ENCODE measurements at regions not wholly inside any gene's neighbourhood (a gene's known extent, or its start where the extent isn't known, plus 50 kb on each side); places are given as distances from the start of the nearest gene placed in this dataset.

DNA sequence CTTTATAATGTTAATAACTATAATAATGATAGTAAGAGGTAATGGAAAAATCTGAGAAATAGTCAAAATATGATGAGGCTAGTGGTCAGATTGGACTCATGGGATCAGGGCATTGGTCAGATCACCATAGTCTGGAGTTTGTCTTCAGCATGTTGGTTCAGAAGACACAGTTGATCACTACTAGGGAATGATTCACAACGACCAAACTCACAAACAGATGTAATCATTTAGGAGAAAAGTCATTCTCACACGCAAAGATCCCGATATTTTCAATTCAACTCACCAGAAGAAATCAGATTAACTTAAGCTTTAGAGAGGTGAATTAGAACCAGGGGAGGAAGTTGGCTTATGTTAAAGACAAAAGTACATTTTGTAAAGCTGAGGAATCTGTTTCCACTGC is 131.8 kb downstream of the LURAP1L start:
- Histone ChIP-seq H3K27ac (ENCODE audit: low read depth, low read length) (no peak overlapping the region), H3K4me1 (ENCODE audit: control insufficient read depth, insufficient read depth, low read length) (no peaks in the 10 kb centered on the region), H3K36me3 (ENCODE audit: control insufficient read depth, insufficient read depth, low read length) (no peaks in the 10 kb centered on the region), H3K4me3 (ENCODE audit: low read length) (no peak overlapping the region), H3K9ac (ENCODE audit: low read length) (no peak overlapping the region), H3K27me3 (ENCODE audit: control insufficient read depth, insufficient read depth, low read length) (no peaks in the 10 kb centered on the region)

DNA sequence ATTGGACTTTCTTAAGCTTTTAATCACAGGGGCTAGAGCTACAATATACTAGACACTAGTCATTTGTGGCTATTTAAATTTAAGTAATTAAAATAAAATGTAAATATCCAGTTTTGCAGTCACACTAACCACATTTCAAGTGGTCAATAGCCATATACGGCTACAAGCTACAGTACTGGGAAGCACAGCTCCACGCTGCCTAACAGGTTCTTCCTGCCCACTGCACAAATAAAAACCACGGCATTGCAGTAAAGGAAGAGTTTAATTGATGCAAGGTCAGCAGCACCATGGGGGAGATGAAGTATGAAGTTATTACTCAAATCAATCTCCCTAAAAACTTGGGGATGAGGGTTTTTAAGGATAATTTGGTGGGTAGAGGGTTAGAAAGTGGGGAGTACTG is 134.1 kb downstream of the LURAP1L start:
- Histone ChIP-seq H3K27me3 (ENCODE audit: control insufficient read depth, insufficient read depth, low read length) (no peaks in the 10 kb centered on the region), H3K27ac (ENCODE audit: low read depth, low read length) (no peak overlapping the region), H3K9ac (ENCODE audit: low read length) (no peak overlapping the region), H3K36me3 (ENCODE audit: control insufficient read depth, insufficient read depth, low read length) (no peaks in the 10 kb centered on the region), H3K4me3 (ENCODE audit: low read length) (no peak overlapping the region), H3K4me1 (ENCODE audit: control insufficient read depth, insufficient read depth, low read length) (no peaks in the 10 kb centered on the region)

DNA sequence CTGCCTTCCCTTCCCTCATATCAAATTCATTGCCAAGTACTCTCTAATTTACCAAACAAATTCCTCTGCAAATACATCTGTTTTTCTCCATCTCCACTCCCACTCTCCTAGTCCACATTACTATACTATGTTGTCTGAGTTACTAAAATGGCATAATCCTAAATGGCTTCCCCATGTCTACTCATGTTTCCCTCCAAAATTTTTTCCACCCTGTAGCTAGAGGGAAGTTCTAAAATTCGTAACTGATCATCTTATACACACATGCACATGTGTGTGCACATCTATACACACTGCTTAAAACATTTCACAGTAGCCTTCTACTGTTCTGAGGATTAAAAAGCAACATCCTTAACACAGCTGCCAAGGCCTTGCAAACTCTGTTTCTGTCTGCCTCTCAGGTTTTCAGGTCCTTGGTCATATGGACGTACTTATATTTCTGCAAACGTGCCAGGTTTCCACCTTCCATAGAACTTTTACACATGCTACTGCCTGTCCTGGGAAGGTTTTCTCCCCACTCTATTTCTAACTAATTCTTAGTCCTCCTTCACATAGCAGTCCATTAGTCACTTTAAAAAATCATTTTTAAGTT is 140.6 kb downstream of the LURAP1L start:
- Histone ChIP-seq H3K9ac (ENCODE audit: low read length) (no peak overlapping the region), H3K36me3 (ENCODE audit: control insufficient read depth, insufficient read depth, low read length) (no peaks in the 10 kb centered on the region), H3K27me3 (ENCODE audit: control insufficient read depth, insufficient read depth, low read length) (no peaks in the 10 kb centered on the region), H3K27ac (ENCODE audit: low read depth, low read length) (no peak overlapping the region), H3K4me3 (ENCODE audit: low read length) (no peak overlapping the region), H3K4me1 (ENCODE audit: control insufficient read depth, insufficient read depth, low read length) (no peaks in the 10 kb centered on the region)

DNA sequence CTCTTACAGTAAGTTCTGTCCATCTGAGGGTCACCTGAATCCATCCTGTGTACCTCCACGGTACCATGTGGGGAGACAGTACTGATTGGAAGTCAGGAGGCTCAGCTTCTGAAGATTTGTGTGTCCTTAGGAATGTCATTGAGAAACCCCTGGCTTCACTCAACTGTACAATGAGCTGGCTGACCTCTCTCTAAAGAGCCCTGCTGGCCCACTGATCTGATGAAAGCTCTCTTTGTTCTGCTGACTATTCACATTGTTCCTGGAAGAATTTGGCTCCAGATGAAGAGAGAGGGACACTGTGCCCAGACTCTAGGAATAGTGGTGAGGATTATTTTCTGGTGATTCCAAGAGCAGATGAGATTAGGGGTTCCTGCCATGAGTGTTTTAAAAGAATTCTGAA is 141.2 kb downstream of the LURAP1L start:
- Histone ChIP-seq H3K27ac (ENCODE audit: low read depth, low read length) (no peak overlapping the region), H3K27me3 (ENCODE audit: control insufficient read depth, insufficient read depth, low read length) (no peaks in the 10 kb centered on the region), H3K4me3 (ENCODE audit: low read length) (no peak overlapping the region), H3K36me3 (ENCODE audit: control insufficient read depth, insufficient read depth, low read length) (no peaks in the 10 kb centered on the region), H3K9ac (ENCODE audit: low read length) (no peak overlapping the region), H3K4me1 (ENCODE audit: control insufficient read depth, insufficient read depth, low read length) (no peaks in the 10 kb centered on the region)

DNA sequence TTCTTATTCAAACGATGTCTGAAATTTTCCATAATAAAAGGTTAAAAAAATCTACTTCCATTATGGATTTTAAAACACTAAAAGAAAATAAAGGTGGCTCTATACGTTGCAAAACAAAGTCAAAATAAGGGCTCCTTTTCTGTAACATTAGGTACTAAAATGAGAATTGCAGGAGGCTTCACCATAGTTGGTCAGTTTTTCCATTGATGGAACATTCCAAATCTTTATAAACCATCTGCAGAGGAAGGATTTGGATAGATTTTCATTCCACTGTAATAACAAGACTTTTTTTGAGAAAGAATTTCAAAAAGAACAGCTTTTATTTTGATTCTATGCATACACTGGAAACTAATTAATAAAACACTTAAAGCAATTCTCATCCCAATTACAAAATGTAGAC is 145.6 kb downstream of the LURAP1L start:
- Histone ChIP-seq H3K9ac (ENCODE audit: low read length) (no peak overlapping the region), H3K27ac (ENCODE audit: low read depth, low read length) (no peak overlapping the region), H3K4me1 (ENCODE audit: control insufficient read depth, insufficient read depth, low read length) (peaks cover 4% of the 10 kb centered on the region), H3K36me3 (ENCODE audit: control insufficient read depth, insufficient read depth, low read length) (no peaks in the 10 kb centered on the region), H3K27me3 (ENCODE audit: control insufficient read depth, insufficient read depth, low read length) (no peaks in the 10 kb centered on the region), H3K4me3 (ENCODE audit: low read length) (no peak overlapping the region)

DNA sequence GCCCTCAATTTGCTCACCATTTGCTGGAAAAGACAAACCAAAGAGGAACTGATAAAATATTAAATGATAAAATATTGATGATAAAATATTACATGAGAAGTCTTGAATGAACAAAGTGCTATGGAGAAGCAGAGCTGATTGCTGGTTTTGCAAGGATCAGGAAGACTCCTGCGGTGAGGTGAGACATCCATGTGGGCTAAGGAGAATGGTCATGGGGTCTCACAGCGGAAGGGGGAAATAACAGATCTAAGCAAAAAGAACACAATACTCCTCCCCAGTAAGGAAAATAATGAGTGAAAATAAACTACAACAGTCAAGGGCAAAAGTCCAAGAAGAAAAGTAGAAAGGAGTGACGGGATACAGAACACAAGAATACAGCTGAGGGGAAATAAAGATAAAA is 146.8 kb downstream of the LURAP1L start:
- Histone ChIP-seq H3K4me1 (ENCODE audit: control insufficient read depth, insufficient read depth, low read length) (peaks cover 4% of the 10 kb centered on the region), H3K27ac (ENCODE audit: low read depth, low read length) (no peak overlapping the region), H3K36me3 (ENCODE audit: control insufficient read depth, insufficient read depth, low read length) (no peaks in the 10 kb centered on the region), H3K27me3 (ENCODE audit: control insufficient read depth, insufficient read depth, low read length) (no peaks in the 10 kb centered on the region), H3K9ac (ENCODE audit: low read length) (no peak overlapping the region), H3K4me3 (ENCODE audit: low read length) (no peak overlapping the region)

DNA sequence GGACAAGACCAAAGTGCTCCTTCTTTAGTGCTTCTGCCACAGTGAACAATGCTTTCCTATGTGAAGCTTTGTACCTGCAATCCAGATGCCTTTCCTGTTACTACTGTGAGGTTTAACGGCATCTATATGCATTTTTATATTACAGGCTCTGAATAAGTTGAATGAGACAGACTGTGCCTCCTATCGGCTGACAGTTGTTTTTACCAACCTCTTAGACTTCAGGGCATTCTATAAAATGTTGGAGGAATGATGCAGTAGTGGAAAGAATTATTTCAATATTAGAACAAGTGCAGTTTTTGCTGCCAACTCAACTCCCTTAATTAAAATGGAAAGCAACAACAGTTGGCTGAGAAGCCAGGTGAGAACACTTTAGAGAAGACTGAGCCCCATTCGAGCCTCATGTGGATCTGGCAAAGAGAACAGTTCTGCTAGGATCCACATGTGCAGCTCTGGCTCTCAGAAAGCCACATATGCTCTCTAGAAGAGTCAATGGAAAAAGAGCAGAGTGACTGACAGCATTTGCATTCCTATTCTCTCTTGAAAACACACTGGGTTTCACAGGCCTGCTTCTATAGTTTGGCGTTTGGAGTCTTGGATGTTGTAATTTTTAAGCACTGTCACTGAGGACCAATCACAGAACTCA is 147.5 kb downstream of the LURAP1L start:
- no peak overlapping the region for H3K9ac ChIP-seq (ENCODE audit: low read length)
- H3K27ac ChIP-seq (ENCODE audit: low read depth, low read length): no peak overlapping the region
- peaks cover 4% of the 10 kb centered on the region for H3K4me1 ChIP-seq (ENCODE audit: control insufficient read depth, insufficient read depth, low read length)
- no peak overlapping the region for H3K4me3 ChIP-seq (ENCODE audit: low read length)
- no peaks in the 10 kb centered on the region for H3K36me3 ChIP-seq (ENCODE audit: control insufficient read depth, insufficient read depth, low read length)
- no peaks in the 10 kb centered on the region for H3K27me3 ChIP-seq (ENCODE audit: control insufficient read depth, insufficient read depth, low read length)

DNA sequence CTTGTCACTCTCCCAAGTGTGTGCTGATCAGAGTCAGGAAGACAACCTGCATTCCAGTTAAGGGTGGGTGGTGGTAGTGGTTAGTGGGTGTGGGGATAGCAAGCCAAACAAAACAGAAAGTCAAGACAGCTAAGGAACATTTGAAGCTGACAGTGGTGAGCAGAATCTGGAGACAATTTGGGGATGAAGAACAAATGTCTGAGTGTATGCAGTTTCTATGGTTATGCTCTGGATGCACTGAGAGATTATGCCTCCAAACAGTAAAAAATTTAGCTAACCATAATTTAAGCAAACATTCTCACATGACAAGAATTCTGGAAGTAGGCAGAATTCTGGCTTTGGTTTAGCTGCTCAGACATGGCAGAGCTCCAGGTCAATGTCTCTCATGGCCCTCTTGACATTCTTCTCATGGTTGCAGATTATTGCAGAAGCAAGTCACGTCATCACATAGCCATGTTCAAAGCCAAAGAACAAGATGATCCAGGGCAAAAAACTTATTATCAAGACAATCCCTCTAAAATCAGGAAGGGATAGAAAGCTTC is 148.7 kb downstream of the LURAP1L start:
- Histone ChIP-seq H3K27ac (ENCODE audit: low read depth, low read length) (no peak overlapping the region), H3K9ac (ENCODE audit: low read length) (no peak overlapping the region), H3K36me3 (ENCODE audit: control insufficient read depth, insufficient read depth, low read length) (no peaks in the 10 kb centered on the region)

DNA sequence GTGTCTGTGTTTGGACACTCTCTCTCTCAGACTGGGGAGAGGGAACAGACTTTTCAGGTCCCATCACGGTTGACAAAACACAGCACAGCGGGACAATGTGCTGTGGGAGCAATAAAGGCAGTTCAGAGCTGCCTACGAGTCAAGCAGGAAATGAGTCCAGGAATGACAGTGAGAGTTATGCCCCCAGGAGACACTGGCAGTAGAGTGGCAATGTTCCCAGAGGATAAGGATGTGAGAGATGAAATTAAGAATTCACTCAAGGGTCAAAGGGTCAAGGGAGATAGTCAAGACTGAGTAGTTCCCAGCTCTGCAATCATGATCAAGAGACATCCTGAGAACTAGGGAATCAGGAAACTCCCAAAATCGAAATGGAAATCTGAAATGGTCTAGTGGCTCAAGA is 156.1 kb downstream of the LURAP1L start:
- Histone ChIP-seq H3K9ac (ENCODE audit: low read length) (no peak overlapping the region), H3K27me3 (ENCODE audit: control insufficient read depth, insufficient read depth, low read length) (no peaks in the 10 kb centered on the region), H3K27ac (ENCODE audit: low read depth, low read length) (no peak overlapping the region), H3K4me1 (ENCODE audit: control insufficient read depth, insufficient read depth, low read length) (no peaks in the 10 kb centered on the region), H3K4me3 (ENCODE audit: low read length) (no peak overlapping the region), H3K36me3 (ENCODE audit: control insufficient read depth, insufficient read depth, low read length) (no peaks in the 10 kb centered on the region)

More for the DNA sequence above, 148.7 kb downstream of the LURAP1L start:
- Histone ChIP-seq H3K4me3 (ENCODE audit: low read length) (no peak overlapping the region), H3K27me3 (ENCODE audit: control insufficient read depth, insufficient read depth, low read length) (no peaks in the 10 kb centered on the region), H3K4me1 (ENCODE audit: control insufficient read depth, insufficient read depth, low read length) (peaks cover 4% of the 10 kb centered on the region)

DNA sequence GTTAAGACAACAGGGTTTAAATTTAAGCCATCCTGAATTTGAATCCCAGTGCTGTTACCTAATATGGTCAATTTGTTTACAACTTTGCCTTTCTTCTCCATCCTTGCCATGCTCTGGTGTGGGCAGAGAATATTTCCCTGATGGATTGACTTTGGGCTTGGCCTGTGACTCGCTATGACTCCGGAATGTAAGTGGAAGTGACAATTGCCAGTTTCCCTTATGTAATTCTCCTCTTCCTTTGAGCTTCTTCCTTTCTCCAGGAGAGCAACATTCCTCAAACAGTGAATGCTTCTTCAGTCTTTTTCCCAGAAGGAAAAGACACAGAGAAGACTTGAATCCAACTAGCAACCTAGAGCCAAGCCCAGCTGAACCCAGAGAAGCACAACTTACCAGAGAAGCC is 159.1 kb downstream of the LURAP1L start:
- Histone ChIP-seq H3K4me3 (ENCODE audit: low read length) (no peak overlapping the region), H3K9ac (ENCODE audit: low read length) (no peak overlapping the region), H3K36me3 (ENCODE audit: control insufficient read depth, insufficient read depth, low read length) (no peaks in the 10 kb centered on the region), H3K27me3 (ENCODE audit: control insufficient read depth, insufficient read depth, low read length) (no peaks in the 10 kb centered on the region), H3K4me1 (ENCODE audit: control insufficient read depth, insufficient read depth, low read length) (no peaks in the 10 kb centered on the region), H3K27ac (ENCODE audit: low read depth, low read length) (no peak overlapping the region)

DNA sequence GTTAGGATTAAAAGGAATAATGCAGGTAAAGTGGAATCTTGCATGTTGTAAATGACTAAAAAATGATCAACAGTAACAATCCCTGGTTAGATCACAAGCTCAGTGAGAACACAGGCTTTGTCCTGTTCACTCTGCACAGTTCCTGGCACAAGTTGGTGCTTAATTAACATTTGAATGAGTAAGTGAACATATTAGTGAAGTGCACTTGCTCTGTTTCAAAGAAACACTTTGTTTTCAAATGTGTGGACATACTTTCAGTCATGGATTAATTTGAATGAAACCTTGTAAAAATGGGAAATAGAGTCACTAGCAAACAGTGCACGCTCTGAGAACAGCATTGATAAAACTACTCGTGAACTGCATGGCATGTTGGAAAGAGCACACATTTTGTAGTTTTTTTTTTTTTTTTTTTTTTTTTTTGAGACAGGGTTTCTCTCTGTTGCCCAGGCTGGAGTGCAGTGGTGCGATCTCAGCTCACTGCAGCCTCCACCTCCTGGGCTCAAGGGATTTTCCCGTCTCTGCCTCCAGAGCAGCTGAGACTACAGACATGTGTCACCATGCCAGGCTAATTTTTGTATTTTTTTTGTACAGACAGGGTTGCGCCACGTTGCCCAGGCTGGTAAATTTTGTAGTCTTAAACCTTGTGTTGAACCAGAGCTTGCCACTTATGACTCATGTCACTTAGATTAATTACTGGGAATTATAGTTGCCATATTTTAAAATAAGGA is 159.9 kb downstream of the LURAP1L start:
- Histone ChIP-seq H3K36me3 (ENCODE audit: control insufficient read depth, insufficient read depth, low read length) (no peaks in the 10 kb centered on the region), H3K27me3 (ENCODE audit: control insufficient read depth, insufficient read depth, low read length) (no peaks in the 10 kb centered on the region), H3K4me1 (ENCODE audit: control insufficient read depth, insufficient read depth, low read length) (no peaks in the 10 kb centered on the region), H3K4me3 (ENCODE audit: low read length) (no peak overlapping the region), H3K27ac (ENCODE audit: low read depth, low read length) (no peak overlapping the region), H3K9ac (ENCODE audit: low read length) (no peak overlapping the region)

DNA sequence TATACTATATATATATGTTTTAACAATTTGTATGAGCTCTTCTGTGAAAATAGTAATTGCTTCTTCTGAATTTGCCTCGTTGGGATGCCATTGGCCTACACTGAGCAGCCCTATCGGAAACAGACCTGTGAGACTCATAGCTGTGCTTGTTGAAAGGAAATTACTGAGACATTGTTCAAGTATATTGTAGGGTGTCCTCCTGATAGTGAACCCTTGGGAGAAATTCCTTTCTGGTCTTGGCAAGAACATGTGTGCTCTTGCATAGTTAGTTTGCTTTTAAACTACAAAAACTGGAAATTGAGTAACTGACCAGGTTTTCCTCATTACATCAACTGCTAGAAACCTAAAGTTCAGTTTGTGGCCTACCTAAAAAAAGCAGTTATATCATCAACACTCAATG is 160.9 kb downstream of the LURAP1L start:
- H3K4me1 ChIP-seq (ENCODE audit: control insufficient read depth, insufficient read depth, low read length): no peaks in the 10 kb centered on the region
- H3K36me3 ChIP-seq (ENCODE audit: control insufficient read depth, insufficient read depth, low read length): no peaks in the 10 kb centered on the region
- H3K27ac ChIP-seq (ENCODE audit: low read depth, low read length): no peak overlapping the region

More for the DNA sequence above, 160.9 kb downstream of the LURAP1L start:
- no peak overlapping the region for H3K4me3 ChIP-seq (ENCODE audit: low read length)
- no peak overlapping the region for H3K9ac ChIP-seq (ENCODE audit: low read length)
- H3K27me3 ChIP-seq (ENCODE audit: control insufficient read depth, insufficient read depth, low read length): no peaks in the 10 kb centered on the region
